Nephron progenitor cell (in vitro differentiated cells): ENCODE measurements at regions not wholly inside any gene's neighbourhood (a gene's known extent, or its start where the extent isn't known, plus 50 kb on each side); places are given as distances from the start of the nearest gene placed in this dataset.

Experiments used
- DNase-seq: peaks from one replicate; pipeline ENCODE4 v3.0.0; 2021
- H3K27ac Mint-ChIP-seq: 2 replicates; pipeline ENCODE4 v1.8.0; 2021; ENCODE audit warnings: mild to moderate bottlenecking, moderate library complexity, mixed read lengths
- H3K27me3 Mint-ChIP-seq: 2 replicates; pipeline ENCODE4 v1.8.0; 2021; ENCODE audit warnings: mild to moderate bottlenecking, low read depth, mixed read lengths; ENCODE audit not compliant: poor library complexity
- H3K36me3 Mint-ChIP-seq: 2 replicates; pipeline ENCODE4 v1.8.0; 2021; ENCODE audit warnings: low read depth, mixed read lengths
- H3K4me1 Mint-ChIP-seq: 2 replicates; pipeline ENCODE4 v1.8.0; 2021; ENCODE audit warnings: mixed read lengths
- H3K4me3 Mint-ChIP-seq: 2 replicates; pipeline ENCODE4 v1.8.0; 2021; ENCODE audit warnings: mild to moderate bottlenecking, moderate library complexity, mixed read lengths
- H3K9me3 Mint-ChIP-seq: 2 replicates; pipeline ENCODE4 v1.8.0; 2021; ENCODE audit warnings: mild to moderate bottlenecking, moderate library complexity, mixed read lengths
- TF ChIP-seq, protein P1 (sequence below): fragments of 200-600 bp; sonication (generic); IDR thresholded peaks from 2 replicates; pipeline ENCODE4 v1.5.0; 2021; ENCODE audit warnings: antibody characterized with exemption

DNA sequence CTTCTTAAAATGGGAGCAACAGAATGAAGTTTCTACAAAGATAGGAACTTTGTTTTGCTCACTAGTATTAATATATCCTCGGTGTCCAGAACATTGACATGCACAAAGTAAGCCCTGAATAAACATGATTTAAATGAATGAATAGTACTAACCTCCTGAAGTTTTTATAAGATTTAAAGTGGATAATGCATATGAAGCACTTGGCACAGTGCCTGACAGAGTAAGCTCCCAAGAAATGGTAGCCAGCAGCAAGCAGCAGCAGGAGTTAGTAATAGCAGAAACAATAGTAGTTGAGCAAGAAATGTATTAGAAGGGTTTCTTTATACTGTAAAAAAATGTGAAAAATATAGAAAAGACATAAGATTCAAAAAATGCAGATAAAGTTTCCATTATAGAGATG, 258.1 kb upstream of the C1orf87 start:
- H3K27ac Mint-ChIP-seq, result no peak overlapping the region
- peaks cover 9% of the 10 kb centered on the region for H3K27me3 Mint-ChIP-seq
- H3K36me3 Mint-ChIP-seq, result no peaks in the 10 kb centered on the region
- TF ChIP-seq, protein P1, sequence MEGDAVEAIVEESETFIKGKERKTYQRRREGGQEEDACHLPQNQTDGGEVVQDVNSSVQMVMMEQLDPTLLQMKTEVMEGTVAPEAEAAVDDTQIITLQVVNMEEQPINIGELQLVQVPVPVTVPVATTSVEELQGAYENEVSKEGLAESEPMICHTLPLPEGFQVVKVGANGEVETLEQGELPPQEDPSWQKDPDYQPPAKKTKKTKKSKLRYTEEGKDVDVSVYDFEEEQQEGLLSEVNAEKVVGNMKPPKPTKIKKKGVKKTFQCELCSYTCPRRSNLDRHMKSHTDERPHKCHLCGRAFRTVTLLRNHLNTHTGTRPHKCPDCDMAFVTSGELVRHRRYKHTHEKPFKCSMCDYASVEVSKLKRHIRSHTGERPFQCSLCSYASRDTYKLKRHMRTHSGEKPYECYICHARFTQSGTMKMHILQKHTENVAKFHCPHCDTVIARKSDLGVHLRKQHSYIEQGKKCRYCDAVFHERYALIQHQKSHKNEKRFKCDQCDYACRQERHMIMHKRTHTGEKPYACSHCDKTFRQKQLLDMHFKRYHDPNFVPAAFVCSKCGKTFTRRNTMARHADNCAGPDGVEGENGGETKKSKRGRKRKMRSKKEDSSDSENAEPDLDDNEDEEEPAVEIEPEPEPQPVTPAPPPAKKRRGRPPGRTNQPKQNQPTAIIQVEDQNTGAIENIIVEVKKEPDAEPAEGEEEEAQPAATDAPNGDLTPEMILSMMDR, result no peak
- no peak for DNase-seq
- H3K4me3 Mint-ChIP-seq, result no peak overlapping the region
- H3K9me3 Mint-ChIP-seq, result peaks cover 27% of the 10 kb centered on the region
- no peaks in the 10 kb centered on the region for H3K4me1 Mint-ChIP-seq

DNA sequence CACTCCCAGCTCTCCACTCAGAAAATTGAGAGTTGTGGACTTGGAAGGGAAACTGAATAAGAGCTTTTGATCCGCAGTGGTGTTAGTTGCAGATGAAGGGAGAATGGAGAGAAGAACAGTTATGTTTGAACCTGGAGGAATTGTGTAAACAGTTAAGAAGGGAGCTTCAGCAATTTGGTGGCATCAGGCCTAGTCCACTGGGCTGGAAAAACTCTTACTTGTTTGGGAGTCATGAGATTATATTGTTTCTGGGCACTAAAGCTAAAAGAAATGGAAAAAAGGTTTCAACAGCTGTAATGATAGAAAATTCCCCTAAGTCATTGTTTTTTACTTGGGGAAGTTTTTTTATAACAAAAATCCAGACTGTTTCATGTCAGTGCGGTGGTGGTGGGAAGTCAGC, 256.1 kb upstream of the C1orf87 start:
- TF ChIP-seq, protein P1, result no peak
- Mint-ChIP-seq H3K4me3 (no peak overlapping the region), H3K9me3 (peaks cover 37% of the 10 kb centered on the region), H3K27ac (no peak overlapping the region), H3K4me1 (no peaks in the 10 kb centered on the region), H3K27me3 (no peaks in the 10 kb centered on the region), H3K36me3 (no peaks in the 10 kb centered on the region)
- DNase-seq, result no peak

DNA sequence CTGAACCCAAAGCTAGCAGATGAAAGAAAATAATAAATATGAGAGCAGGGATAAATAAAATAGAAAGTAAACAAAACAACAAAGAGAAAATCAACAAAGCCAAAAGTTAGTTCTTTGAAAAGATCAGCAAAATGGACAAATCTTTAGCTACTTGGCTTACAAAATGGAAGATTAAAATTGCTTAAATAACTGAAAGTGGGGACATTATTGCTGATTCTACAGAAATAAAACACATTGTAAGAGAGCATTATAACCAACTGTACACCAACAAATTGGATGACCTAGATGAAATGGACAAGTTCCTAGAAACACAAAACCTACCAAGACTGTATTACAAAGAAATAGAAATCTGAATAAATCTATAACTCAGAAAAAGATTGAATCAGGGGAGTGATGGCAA, 238.3 kb upstream of the C1orf87 start:
- H3K27me3 Mint-ChIP-seq, result peaks cover 15% of the 10 kb centered on the region
- no peaks in the 10 kb centered on the region for H3K4me1 Mint-ChIP-seq

DNA sequence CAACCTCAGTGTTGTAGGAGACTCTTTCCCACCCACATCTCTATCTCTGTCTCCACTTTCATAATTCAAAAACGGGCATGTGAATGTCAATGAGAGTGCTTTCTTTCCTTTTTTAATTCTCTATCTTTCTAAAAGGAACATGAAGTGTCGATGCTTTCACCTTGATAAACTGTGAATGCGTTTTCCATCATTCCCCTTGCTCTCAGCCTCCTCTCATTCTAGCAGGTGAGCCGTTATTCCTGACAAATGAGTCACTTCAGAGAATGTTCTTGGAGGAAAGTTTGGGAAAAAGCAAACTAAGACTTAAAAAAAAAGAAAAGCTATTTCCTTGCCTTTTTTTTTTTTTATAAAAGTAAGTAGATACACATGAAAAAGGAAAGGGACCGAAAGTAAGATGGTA, 226.0 kb upstream of the C1orf87 start:
- Mint-ChIP-seq H3K9me3 (peaks cover 7% of the 10 kb centered on the region), H3K4me1 (no peaks in the 10 kb centered on the region), H3K36me3 (no peaks in the 10 kb centered on the region), H3K27ac (peak overlapping the region; percentile 43), H3K27me3 (peaks cover 10% of the 10 kb centered on the region), H3K4me3 (no peak overlapping the region)
- TF ChIP-seq, protein P1, result no peak
- no peak for DNase-seq

More for the DNA sequence above, 238.3 kb upstream of the C1orf87 start:
- Mint-ChIP-seq H3K4me3 (no peak overlapping the region), H3K9me3 (peaks cover 8% of the 10 kb centered on the region), H3K27ac (no peak overlapping the region), H3K36me3 (no peaks in the 10 kb centered on the region)
- DNase-seq, result no peak
- TF ChIP-seq, protein P1, result no peak

DNA sequence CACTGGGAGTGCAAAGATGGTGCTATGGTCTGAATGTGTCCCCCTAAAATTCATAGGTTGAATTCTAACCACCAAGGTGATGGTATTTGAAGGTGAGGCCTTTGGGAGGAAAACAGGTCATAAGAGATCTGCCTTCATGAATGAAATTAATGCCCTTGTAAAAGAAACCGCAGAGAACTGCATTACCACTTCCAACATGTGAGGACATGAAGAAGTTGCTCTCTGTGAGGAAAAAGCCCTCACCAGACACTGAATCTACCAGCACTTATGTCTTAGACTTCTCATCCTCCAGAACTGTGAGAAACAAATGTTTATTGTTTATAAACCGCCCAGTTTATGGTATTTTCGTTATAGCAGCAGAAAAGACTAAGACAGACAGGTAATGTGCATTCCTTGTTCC, 224.7 kb upstream of the C1orf87 start:
- Mint-ChIP-seq H3K27ac (no peak overlapping the region), H3K36me3 (no peaks in the 10 kb centered on the region), H3K4me1 (no peaks in the 10 kb centered on the region), H3K4me3 (no peak overlapping the region), H3K27me3 (peaks cover 10% of the 10 kb centered on the region), H3K9me3 (peaks cover 5% of the 10 kb centered on the region)
- no peak for DNase-seq
- TF ChIP-seq, protein P1, result no peak

DNA sequence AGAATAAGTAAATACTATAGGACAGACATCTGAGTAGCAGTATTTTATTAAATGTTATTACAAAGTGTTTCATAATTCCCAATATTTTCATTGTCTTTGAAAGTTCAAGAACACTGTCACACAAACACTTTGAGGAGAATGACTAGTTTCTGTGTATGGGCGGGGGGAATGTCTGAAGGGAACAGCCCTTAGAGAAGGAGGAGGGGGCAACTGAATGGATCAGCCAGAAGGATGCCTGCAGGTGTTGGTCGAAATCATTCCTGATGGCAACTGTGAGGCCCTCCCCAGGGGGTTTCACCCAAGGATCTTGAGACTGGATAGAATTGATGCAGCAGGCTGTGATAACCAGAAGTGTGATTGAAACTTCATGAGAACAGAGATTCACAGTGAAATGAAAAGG, 223.2 kb upstream of the C1orf87 start:
- H3K4me1 Mint-ChIP-seq, result no peaks in the 10 kb centered on the region
- H3K9me3 Mint-ChIP-seq, result no peaks in the 10 kb centered on the region
- H3K27me3 Mint-ChIP-seq, result peaks cover 13% of the 10 kb centered on the region
- TF ChIP-seq, protein P1, result no peak
- H3K27ac Mint-ChIP-seq, result no peak overlapping the region
- no peak for DNase-seq
- no peaks in the 10 kb centered on the region for H3K36me3 Mint-ChIP-seq
- H3K4me3 Mint-ChIP-seq, result no peak overlapping the region
